ENCODE measurements at regions not wholly inside any gene's neighbourhood (a gene's known extent, or its start where the extent isn't known, plus 50 kb on each side); places are given as distances from the start of the nearest gene placed in this dataset.

- ATAC-seq: no peak
Observed at GRCh38 chr5:110846398-110847001, 107.7 kb downstream of the SLC25A46 start.

DNA sequence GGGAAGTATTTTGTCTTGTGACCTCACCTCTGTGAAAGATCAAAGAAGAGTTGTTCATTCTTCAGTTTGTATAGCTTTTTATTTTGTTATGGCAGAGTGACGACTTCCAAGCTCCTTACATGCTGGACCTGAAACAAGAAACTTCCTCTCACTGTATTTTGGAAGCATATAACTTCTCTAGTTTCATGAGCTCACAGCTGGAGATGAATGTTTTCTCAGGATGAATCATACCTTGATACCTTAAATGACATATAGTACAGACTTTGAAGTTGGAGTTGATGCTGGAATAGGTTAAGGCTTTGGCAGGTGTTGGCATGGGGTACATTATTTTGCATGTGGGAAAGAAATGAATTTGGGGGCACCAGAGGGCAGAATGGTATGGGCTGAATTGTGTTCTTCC is 112.5 kb downstream of the SLC25A46 start:
- H3K4me1 ChIP-seq: no peaks in the 10 kb centered on the region
- no peaks in the 10 kb centered on the region for H3K27me3 ChIP-seq
- H3K27ac ChIP-seq: no peak overlapping the region
- H3K36me3 ChIP-seq: no peaks in the 10 kb centered on the region
- ATAC-seq (no peak), DNase-seq (no peak)
- WGBS, 4 donors: 61 to 76% (median 68%) methylated on average over 1 of the region's 1 CpG
- intact Hi-C loops (cut with DNase I): no loop called here
- TF ChIP-seq, protein P1, sequence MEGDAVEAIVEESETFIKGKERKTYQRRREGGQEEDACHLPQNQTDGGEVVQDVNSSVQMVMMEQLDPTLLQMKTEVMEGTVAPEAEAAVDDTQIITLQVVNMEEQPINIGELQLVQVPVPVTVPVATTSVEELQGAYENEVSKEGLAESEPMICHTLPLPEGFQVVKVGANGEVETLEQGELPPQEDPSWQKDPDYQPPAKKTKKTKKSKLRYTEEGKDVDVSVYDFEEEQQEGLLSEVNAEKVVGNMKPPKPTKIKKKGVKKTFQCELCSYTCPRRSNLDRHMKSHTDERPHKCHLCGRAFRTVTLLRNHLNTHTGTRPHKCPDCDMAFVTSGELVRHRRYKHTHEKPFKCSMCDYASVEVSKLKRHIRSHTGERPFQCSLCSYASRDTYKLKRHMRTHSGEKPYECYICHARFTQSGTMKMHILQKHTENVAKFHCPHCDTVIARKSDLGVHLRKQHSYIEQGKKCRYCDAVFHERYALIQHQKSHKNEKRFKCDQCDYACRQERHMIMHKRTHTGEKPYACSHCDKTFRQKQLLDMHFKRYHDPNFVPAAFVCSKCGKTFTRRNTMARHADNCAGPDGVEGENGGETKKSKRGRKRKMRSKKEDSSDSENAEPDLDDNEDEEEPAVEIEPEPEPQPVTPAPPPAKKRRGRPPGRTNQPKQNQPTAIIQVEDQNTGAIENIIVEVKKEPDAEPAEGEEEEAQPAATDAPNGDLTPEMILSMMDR (IDR thresholded peaks at IDR 0.05): no peak
- TF ChIP-seq POLR2A (IDR thresholded peaks at IDR 0.05): no peak
- H3K4me3 ChIP-seq: no peak overlapping the region
- H3K9me3 ChIP-seq: peaks cover 0 to 27% (median 5%) of the 10 kb centered on the region in 12 donors

More at GRCh38 chr5:110846398-110847001, 107.7 kb downstream of the SLC25A46 start:
- WGBS, 4 donors: 68 to 80% (median 74%) methylated on average over 4 of the region's 4 CpGs
- no peaks in the 10 kb centered on the region for H3K4me1 ChIP-seq
- TF ChIP-seq POLR2A (IDR thresholded peaks at IDR 0.05): no peak
- TF ChIP-seq, protein P1 (IDR thresholded peaks at IDR 0.05): no peak
- H3K4me3 ChIP-seq: no peak overlapping the region
- intact Hi-C loops (cut with DNase I): no loop called here
- no peak overlapping the region for H3K27ac ChIP-seq
- H3K36me3 ChIP-seq: no peaks in the 10 kb centered on the region
- no peaks in the 10 kb centered on the region for H3K27me3 ChIP-seq
- H3K9me3 ChIP-seq: peaks cover 0 to 27% (median 5%) of the 10 kb centered on the region in 12 donors
- no peak for DNase-seq

GRCh38 chr5:110852053-110852452 is 113.2 kb downstream of the SLC25A46 start:
- DNase-seq (no peak), ATAC-seq (no peak)
- peaks cover 0 to 27% (median 5%) of the 10 kb centered on the region in 12 donors for H3K9me3 ChIP-seq
- intact Hi-C loops (cut with DNase I): no loop called here
- H3K4me3 ChIP-seq: no peak overlapping the region
- no peak overlapping the region for H3K27ac ChIP-seq
- no peaks in the 10 kb centered on the region for H3K36me3 ChIP-seq
- no peaks in the 10 kb centered on the region for H3K4me1 ChIP-seq
- no peaks in the 10 kb centered on the region for H3K27me3 ChIP-seq
- TF ChIP-seq, protein P1 (IDR thresholded peaks at IDR 0.05): no peak
- no peak for TF ChIP-seq POLR2A (IDR thresholded peaks at IDR 0.05)

DNA sequence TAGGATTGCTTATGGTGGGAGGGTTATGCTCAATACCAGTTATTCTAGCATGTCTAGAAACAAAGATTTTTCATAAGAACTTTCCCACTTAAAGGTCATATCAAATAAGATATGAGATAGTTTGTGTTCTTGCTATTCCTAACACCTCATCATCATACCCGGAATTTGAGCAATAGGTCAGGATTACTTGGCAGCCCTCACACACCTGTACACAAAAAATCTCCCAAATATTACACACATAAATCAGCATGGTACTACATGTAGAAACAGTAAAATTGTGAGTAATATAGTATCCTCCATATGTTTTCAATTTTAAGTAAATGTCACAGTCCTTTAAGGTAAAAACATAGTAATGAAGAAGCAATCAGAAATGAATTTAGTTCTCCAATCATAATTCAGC is 113.7 kb downstream of the SLC25A46 start:
- ATAC-seq (no peak), DNase-seq (no peak)
- intact Hi-C loops (cut with DNase I): no loop called here
- Histone ChIP-seq H3K4me1 (no peaks in the 10 kb centered on the region), H3K36me3 (no peaks in the 10 kb centered on the region), H3K27me3 (no peaks in the 10 kb centered on the region), H3K9me3 (peaks cover 0 to 27% (median 5%) of the 10 kb centered on the region in 12 donors), H3K27ac (no peak overlapping the region), H3K4me3 (no peak overlapping the region)
- WGBS, 4 donors: 84 to 93% (median 89%) methylated on average over 1 of the region's 1 CpG
- TF ChIP-seq, protein P1 (IDR thresholded peaks at IDR 0.05): no peak
- TF ChIP-seq POLR2A (IDR thresholded peaks at IDR 0.05): no peak
